ENCODE measurements at regions not wholly inside any gene's neighbourhood (a gene's known extent, or its start where the extent isn't known, plus 50 kb on each side); places are given as distances from the start of the nearest gene placed in this dataset.

DNA sequence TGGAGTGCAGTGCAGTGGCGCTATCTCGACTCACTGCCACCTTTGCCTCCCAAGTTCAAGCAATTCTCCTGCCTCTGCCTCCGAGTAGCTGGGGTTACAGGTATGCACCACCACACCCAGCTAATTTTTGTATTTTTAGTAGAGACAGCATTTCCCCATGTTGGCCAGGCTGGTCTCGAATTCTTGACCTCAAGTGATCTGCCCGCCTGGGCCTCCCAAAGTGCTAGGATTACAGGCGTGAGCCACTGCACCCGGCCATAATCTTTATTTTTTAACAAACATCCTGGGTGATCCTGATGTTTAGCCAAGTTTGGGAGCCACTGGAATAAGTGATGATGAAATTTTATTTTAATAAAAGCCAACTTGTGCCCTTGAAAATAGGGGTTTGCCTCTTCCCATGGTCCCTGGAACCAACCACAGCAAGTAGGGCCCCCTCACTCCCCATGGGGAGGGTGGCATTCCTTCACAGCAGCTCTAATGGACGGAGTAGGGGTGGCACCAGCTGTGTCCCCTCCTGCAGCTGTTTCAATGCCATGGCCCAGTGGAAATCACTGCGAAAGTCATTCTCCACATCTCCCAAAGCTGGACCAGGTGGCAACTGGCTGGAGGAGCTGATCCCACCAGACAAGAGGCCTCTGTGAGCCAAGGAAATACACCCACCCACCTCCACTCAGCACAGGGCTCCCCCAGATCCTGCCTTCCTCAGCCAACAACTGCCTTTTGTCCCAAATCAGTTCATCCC lies 194.8 kb downstream of the ZFP36L2 start:
- DNase-seq: no peak

GRCh38 chr2:43030551-43031307 lies 195.7 kb downstream of the ZFP36L2 start:
- no peak for DNase-seq

GRCh38 chr2:43029186-43029585 lies 197.2 kb downstream of the ZFP36L2 start:
- no peak for DNase-seq

GRCh38 chr2:43028188-43028587 lies 198.2 kb downstream of the ZFP36L2 start:
- no peak for DNase-seq

DNA sequence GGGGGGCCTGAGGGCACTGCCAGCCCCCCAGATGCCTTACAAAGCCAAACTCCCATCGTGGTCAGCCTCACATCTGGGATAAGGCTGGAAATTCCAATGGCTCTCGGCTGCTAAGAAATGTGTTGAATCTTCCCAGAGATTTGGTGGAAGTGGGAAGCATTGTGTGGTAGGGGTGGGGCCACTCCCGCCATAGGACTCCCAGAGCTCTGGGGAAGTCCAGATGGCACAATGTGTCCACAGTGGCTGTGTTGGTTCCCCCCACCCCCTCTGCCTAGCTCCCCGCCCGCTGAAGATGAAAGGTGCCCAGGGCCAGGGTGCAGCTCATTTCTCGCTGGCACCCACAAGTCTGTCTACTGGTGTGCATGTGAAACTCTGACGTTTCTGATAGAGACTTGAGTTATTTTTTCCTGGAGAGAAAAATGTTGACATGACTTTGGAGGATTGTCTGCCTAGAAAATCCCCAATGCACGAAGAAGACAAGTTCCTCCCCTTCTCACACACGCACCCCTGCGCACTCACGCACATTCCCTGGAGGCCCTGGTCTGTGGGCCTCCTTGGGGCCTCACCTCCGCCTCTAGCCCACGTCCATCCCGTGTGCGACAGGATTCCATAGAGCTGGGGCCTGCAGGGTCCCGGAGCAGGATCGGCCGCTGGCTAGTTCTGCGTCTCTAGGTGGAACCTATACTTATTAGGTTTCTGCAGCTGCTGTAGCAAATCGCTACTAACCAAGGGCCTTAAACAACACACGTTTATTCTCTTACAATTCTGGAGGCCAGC lies 199.1 kb downstream of the ZFP36L2 start:
- DNase-seq: no peak

DNA sequence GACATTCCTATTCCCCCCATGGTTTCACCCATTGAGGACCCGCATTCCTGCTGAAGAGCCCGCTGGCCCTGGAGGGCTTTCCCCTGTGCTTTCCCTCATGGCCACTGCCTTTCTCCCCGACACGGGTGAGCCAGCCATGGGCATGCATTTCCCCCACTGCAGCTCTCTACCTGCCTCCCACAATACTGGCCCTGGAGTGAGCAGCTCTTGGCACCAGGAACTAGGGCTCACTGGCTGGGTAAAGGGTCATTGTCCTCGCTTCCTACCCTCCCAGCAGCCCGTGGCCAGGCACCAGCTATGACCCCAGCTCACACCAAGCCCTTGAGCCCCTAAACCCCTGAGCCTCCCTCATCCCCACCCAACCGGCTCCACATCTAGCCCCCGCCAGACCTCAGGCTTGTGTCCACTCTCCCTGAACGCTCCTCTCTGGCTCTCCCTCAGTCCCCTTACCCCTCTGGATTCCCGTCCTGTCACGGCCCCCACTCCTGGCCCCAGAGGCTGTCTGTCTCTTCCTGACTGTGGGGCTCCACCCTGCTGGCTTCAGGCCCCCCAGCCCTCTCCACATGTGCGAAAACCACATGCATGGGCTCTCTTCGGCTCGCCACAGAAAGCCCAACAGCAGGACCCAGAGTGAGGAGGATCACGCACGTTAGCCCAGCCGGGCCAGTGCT lies 199.8 kb downstream of the ZFP36L2 start:
- no peak for DNase-seq

DNA sequence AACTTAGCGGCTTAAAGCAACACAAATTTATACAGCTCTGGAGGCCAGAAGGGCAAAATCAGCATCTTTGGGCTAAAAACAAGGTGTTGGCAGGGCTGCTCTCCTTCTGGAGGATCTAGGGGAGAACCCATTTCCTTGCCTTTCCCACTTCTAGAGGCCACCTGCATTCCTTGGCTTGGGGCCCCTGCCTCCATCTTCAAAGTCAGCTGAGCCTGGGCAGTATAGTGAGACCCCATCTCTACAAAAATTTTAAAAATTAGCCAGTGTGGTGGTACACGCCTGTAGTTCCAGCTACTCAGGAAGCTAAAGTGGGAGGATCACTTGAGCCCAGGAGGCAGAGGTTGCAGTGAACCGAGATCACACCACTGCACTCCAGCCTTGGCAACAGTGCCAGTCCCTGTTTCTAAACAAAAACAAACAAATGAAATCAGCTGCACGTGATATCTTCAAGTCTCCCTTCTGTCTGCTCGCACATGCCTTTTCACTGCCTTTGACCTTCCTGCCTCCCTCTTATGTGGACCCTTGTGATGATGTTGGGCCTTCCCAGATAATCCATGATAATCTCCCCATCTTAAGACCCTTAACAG lies 200.6 kb downstream of the ZFP36L2 start:
- no peak for DNase-seq

DNA sequence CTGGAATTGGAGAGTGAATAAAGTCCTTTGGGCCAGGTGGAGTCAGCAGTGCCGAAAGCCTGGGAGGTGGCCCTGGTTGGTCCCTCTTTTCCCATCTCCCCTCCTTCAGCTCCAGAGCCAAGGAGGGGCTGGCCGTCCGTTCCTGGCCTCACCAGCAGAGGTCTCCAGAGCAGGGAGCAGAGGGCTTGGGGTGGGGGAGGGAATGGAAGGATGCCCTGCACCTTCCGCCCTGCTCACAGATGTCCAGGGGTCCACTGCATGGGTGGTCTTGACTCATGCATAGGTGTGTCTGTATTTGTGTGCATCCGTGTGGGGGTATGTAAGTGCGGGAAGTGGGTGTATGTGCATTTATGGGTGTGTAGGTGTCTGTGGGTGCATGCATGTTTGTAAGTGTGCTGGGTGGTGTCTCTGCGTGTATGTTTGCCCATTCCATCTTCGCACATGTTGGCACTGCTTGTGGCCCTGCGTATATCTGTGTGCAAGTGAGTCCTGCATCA lies 201.8 kb downstream of the ZFP36L2 start:
- DNase-seq: peak; percentile 57 to 65

GRCh38 chr2:43023791-43024514 lies 202.5 kb downstream of the ZFP36L2 start:
- no peak for DNase-seq

- DNase-seq: no peak
Observed at GRCh38 chr2:43022896-43023295, 203.5 kb downstream of the ZFP36L2 start.

- no peak for DNase-seq
Observed at GRCh38 chr2:43021791-43022509, 204.5 kb downstream of the ZFP36L2 start.

- DNase-seq: no peak
Observed at GRCh38 chr2:43020990-43021669, 205.3 kb downstream of the ZFP36L2 start.

DNA sequence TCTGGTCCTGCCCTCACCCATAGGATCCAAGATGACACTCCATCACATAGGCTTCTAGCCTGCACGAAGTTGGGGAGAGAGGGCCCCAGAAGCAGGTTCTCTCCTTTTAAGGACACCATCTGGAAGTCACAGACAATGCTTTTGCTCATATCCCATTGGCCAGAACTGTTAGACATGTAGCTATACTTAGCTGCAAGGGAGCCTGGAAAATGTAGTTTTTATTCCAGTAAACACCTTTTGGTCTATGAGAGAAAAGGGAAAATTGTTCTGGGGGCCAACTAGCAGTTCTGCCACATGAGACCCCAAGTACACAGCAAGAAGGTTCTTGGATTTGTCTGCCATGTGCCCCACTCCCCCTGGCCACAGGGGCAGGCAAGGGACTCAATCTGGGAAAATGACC lies 206.1 kb downstream of the ZFP36L2 start:
- no peak for DNase-seq

GRCh38 chr2:43019536-43020183 lies 206.7 kb downstream of the ZFP36L2 start:
- DNase-seq: no peak

DNA sequence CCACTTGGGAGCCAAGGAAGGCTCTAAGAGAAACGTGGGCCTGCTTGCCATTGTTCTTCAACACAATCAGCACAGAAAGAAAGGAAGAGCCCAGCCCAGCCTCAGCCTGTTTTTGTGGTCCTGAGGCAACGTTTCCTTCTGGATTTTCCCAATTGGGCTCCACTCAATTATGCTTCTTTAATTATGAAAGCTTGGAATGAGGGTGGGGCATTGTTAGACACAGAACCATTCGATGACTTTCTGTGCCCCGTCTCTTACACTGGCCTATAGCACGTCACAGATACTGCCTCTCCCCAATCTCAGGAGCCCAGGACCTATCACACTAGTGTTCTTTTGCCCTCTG lies 207.4 kb downstream of the ZFP36L2 start:
- no peak for DNase-seq

- DNase-seq: no peak
Observed at GRCh38 chr2:43018179-43019024, 208.0 kb downstream of the ZFP36L2 start.

DNA sequence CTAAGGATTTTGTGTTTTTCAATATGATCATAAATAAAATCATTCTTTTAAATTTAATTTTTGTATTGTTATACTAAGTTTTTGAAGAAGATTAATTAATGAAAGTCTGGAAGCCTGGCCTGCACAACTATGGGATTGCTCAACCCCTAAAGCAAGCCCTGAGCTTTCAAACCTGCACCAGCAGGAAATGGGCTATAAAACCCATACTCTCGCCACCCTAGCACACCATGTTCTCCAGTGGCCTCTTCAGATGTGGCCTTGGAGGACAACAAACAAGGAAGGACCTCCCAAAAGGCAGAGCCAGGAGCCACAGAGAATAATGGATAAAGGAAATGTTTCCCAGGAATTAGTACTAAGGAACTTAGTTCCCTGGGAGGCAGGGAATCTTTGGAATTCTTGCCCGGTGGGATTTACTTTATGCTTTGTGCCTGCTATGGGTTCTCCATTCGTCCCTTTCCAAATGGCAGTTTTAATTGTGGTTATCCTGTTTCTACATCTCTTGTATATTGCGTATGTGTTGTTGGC lies 212.5 kb downstream of the ZFP36L2 start:
- no peak for DNase-seq

DNA sequence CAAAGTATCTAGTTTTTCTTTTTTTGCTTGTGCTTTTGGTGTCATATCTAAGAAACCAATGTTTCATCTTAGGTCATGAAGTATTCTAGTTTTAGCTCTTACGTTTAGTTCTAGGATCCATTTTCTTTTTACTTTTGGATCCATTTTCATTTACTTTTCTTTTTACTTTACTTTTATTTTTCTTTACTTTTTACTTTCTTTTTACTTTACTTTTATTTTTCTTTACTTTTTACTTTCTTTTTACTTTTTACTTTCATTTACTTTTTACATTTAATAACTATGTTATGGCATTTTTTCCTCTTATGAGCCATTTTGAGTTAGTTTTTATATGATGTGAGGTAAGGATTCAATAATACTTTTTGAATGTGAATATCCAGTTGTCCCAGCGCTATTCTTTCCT lies 213.4 kb downstream of the ZFP36L2 start:
- DNase-seq: no peak

- DNase-seq: no peak
Observed at GRCh38 chr2:43011158-43011491, 215.3 kb downstream of the ZFP36L2 start.

All from activated T-cell treated with anti-CD3 and anti-CD28 coated beads, Interleukin-2, amount 50 U/mL, for 48 hours (primary cell).